Trophoblast cell (in vitro differentiated cells and primary cell): ENCODE measurements at regions not wholly inside any gene's neighbourhood (a gene's known extent, or its start where the extent isn't known, plus 50 kb on each side); places are given as distances from the start of the nearest gene placed in this dataset.
"Not testable (repeated sequence)": the region's sequence is repeated elsewhere in the genome, so short reads cannot be mapped to it uniquely, and the experiment has no call there.

ENCODE experiments used
- DNase-seq, 2 donors: peaks; one replicate each; pipeline ENCODE4 v3.0.0-alpha.2; 2016
- H2AFZ ChIP-seq: 2 replicates; pipeline ENCODE4 v1.6.1; 2013; ENCODE audit warnings: low read length, moderate library complexity, mild to moderate bottlenecking; ENCODE audit not compliant: insufficient read depth, poor library complexity
- H2AK5ac ChIP-seq: 2 replicates; pipeline ENCODE4 v1.6.1; 2013; ENCODE audit warnings: mild to moderate bottlenecking, low read length
- H2BK120ac ChIP-seq: 2 replicates; pipeline ENCODE4 v1.6.1; 2013; ENCODE audit warnings: low read length, mild to moderate bottlenecking, moderate library complexity; ENCODE audit not compliant: insufficient read depth, poor library complexity
- H2BK12ac ChIP-seq: 2 replicates; pipeline ENCODE4 v1.6.1; 2013; ENCODE audit warnings: mild to moderate bottlenecking, low read length, moderate library complexity
- H2BK5ac ChIP-seq: 2 replicates; pipeline ENCODE4 v1.6.1; 2013; ENCODE audit warnings: low read length, low read depth, moderate library complexity, mild to moderate bottlenecking; ENCODE audit not compliant: poor library complexity
- H3K14ac ChIP-seq: 2 replicates; pipeline ENCODE4 v1.6.1; 2013; ENCODE audit warnings: mild to moderate bottlenecking, low read length
- H3K18ac ChIP-seq: 2 replicates; pipeline ENCODE4 v1.6.1; 2013; ENCODE audit warnings: mild to moderate bottlenecking, low read length
- H3K23ac ChIP-seq: 2 replicates; pipeline ENCODE4 v1.6.1; 2013; ENCODE audit warnings: low read length
- H3K27ac ChIP-seq: 2 replicates; pipeline ENCODE4 v1.5.1; 2013; ENCODE audit warnings: low read depth, mild to moderate bottlenecking, inconsistent platforms, low read length, moderate library complexity
- H3K27me3 ChIP-seq: 2 replicates; pipeline ENCODE4 v1.6.1; 2013; ENCODE audit warnings: inconsistent platforms, mild to moderate bottlenecking, low read length, moderate library complexity; ENCODE audit not compliant: insufficient read depth
- H3K36me3 ChIP-seq, 2 experiments: 1 replicate in 1 of 2; 2 replicates in 1 of 2; pipeline ENCODE4 v1.6.1; 2013; ENCODE audit warnings: low read length in 2 of 2, mild to moderate bottlenecking in 2 of 2, moderate library complexity in 1 of 2; ENCODE audit not compliant: insufficient read depth in 2 of 2, control insufficient read depth in 1 of 2
- H3K4ac ChIP-seq: 2 replicates; pipeline ENCODE4 v1.6.1; 2013; ENCODE audit warnings: low read depth, mild to moderate bottlenecking, low read length, moderate library complexity
- H3K4me1 ChIP-seq, 2 experiments: 1 replicate in 1 of 2; 2 replicates in 1 of 2; pipeline ENCODE4 v1.6.1; 2013; ENCODE audit warnings: low read length in 2 of 2, mild to moderate bottlenecking in 2 of 2, moderate library complexity in 1 of 2; ENCODE audit not compliant: insufficient read depth in 2 of 2, control insufficient read depth in 1 of 2
- H3K4me2 ChIP-seq: 2 replicates; pipeline ENCODE4 v1.6.1; 2013; ENCODE audit warnings: inconsistent platforms, mild to moderate bottlenecking, low read length, moderate library complexity
- H3K4me3 ChIP-seq: 2 replicates; pipeline ENCODE4 v1.5.1; 2013; ENCODE audit warnings: mild to moderate bottlenecking, low read depth, low read length, inconsistent platforms
- H3K79me1 ChIP-seq: one replicate; pipeline ENCODE4 v1.6.1; 2013; ENCODE audit warnings: low read length
- H3K79me2 ChIP-seq: 2 replicates; pipeline ENCODE4 v1.6.1; 2013; ENCODE audit warnings: low read length, mild to moderate bottlenecking; ENCODE audit not compliant: control insufficient read depth, insufficient read depth, poor library complexity
- H3K9ac ChIP-seq: 2 replicates; pipeline ENCODE4 v1.6.1; 2013; ENCODE audit warnings: mild to moderate bottlenecking, low read length
- H3K9me3 ChIP-seq: 2 replicates; pipeline ENCODE4 v1.6.1; 2013; ENCODE audit warnings: low read depth, mild to moderate bottlenecking, control low read depth, inconsistent platforms, low read length; ENCODE audit not compliant: insufficient read depth
- H4K12ac ChIP-seq: 2 replicates; pipeline ENCODE4 v1.6.1; 2013; ENCODE audit warnings: low read depth, mild to moderate bottlenecking, low read length, moderate library complexity
- H4K8ac ChIP-seq: 2 replicates; pipeline ENCODE4 v1.6.1; 2013; ENCODE audit warnings: low read depth, mild to moderate bottlenecking, low read length, moderate library complexity
- H4K91ac ChIP-seq: one replicate; pipeline ENCODE4 v1.6.1; 2013; ENCODE audit warnings: low read depth, mild to moderate bottlenecking, low read length, moderate library complexity
- WGBS: extraction: QIAGEN DNeasy Blood & Tissue Kit; methylation state at CpG from one replicate; pipeline ENCODE4 v1.1.7; 2013; ENCODE audit warnings: missing lambda C conversion rate; ENCODE audit not compliant: insufficient read length, insufficient coverage; ENCODE audit errors: extremely low coverage; 5-methylcytosine and 5-hydroxymethylcytosine counted together

DNA sequence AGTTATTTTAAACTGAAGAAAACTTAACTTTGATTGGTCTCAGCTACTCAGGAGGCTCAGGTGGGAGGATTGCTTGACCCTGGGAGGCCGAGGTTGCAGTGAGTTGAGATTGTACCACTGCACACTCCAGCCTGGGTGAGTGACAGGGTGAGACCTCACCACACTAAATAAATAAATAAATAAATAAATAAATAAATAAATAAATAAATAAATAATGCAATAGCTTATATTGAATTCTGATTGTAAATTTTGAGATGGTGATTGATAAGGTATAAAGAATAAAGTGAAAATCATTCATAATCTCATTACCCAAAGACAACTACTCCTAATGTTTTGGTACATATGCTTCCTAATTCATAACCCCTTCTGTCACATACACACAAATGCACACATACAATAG, 58.1 kb downstream of the TUBA3C start:
- WGBS = no CpG with 5 or more reads among the region's 1 CpG
- no peak overlapping the region for H2AK5ac ChIP-seq
- H3K14ac ChIP-seq = no peak overlapping the region
- no peaks in the 10 kb centered on the region for H3K4me1 ChIP-seq
- H3K18ac ChIP-seq = no peak overlapping the region
- no peak overlapping the region for H4K8ac ChIP-seq
- H3K23ac ChIP-seq = no peak overlapping the region
- no peak overlapping the region for H3K4me3 ChIP-seq
- H3K79me1 ChIP-seq = no peaks in the 10 kb centered on the region
- no peak overlapping the region for H3K4me2 ChIP-seq
- no peaks in the 10 kb centered on the region for H3K36me3 ChIP-seq
- no peak overlapping the region for H2BK12ac ChIP-seq
- H2BK120ac ChIP-seq = no peak overlapping the region
- H2BK5ac ChIP-seq = no peak overlapping the region
- H3K4ac ChIP-seq = no peak overlapping the region
- no peak overlapping the region for H4K91ac ChIP-seq
- no peak overlapping the region for H2AFZ ChIP-seq
- peaks cover 6% of the 10 kb centered on the region for H3K9me3 ChIP-seq
- DNase-seq = no peak
- no peak overlapping the region for H3K9ac ChIP-seq
- H3K27me3 ChIP-seq = no peaks in the 10 kb centered on the region
- H3K79me2 ChIP-seq = no peaks in the 10 kb centered on the region
- H3K27ac ChIP-seq = no peak overlapping the region
- no peak overlapping the region for H4K12ac ChIP-seq

DNA sequence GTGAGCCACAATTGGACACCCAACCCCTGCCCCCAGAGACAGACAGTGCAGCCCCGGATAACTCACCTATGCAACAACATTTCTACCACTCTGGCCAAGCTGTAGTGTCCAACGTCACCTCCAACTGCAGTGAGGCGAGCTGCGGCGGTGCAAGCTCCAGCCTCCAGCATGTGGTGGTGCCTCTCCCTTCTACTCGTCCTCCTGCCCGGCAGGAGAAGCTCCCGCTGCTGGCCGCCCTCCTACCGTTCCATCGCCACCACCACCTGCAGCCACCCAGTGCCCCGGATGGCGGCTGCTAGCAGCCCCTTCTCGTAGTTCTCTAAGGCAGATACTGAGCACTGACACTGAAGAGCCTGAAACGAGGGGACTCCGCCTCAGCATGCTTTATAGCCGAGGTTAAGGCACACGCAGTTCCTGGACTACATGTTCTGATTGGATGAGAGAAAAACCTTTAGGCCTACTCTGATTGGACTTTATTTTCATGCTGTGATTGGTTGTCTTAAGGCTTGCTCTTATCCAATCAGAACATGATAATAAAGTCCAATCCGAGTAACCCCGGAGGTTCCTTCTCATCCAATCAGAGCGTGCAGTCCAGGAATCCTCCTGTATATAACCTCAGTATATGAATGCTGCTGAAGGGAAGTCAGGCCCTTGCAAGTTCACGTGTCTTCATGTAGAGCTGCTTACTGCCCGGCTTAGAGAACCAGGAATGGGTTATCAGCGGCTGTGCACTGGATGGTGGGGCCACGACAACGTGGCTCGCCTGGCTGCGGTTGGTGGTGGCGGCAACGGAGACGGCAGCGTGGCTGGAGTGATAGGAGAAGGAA, 63.5 kb downstream of the TUBA3C start:
- H3K27ac ChIP-seq = no peak overlapping the region

DNA sequence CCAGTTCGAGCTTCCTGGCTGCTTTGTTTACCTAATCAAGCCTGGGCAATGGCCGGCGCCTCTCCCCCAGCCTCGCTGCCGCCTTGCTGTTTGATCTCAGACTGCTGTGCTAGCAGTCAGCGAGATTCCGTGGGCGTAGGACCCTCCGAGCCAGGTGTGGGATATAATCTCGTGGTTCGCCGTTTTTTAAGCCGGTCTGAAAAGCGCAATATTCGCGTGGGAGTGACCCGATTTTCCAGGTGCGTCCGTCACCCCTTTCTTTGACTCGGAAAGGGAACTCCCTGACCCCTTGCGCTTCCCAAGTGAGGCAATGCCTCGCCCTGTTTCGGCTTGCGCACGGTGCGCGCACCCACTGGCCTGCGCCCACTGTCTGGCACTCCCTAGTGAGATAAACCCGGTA, 72.4 kb downstream of the TUBA3C start:
- not testable (repeated sequence) for H3K4me1 ChIP-seq, H3K79me1 ChIP-seq, H4K8ac ChIP-seq, H2AFZ ChIP-seq, H3K14ac ChIP-seq, H3K4ac ChIP-seq, H3K27me3 ChIP-seq, H3K4me2 ChIP-seq, H3K9ac ChIP-seq, H3K79me2 ChIP-seq, H3K18ac ChIP-seq, H4K91ac ChIP-seq, H2BK12ac ChIP-seq, H3K27ac ChIP-seq, DNase-seq, H2BK120ac ChIP-seq, H3K36me3 ChIP-seq, H3K23ac ChIP-seq, H4K12ac ChIP-seq, H2AK5ac ChIP-seq, H3K4me3 ChIP-seq, H2BK5ac ChIP-seq
- no CpG with 5 or more reads among the region's 29 CpGs for WGBS
- peaks cover 12% of the 10 kb centered on the region for H3K9me3 ChIP-seq

More for the DNA sequence above, 63.5 kb downstream of the TUBA3C start:
- H3K79me2 ChIP-seq = no peaks in the 10 kb centered on the region
- no CpG with 5 or more reads among the region's 32 CpGs for WGBS
- H3K36me3 ChIP-seq = no peaks in the 10 kb centered on the region
- no peak overlapping the region for H4K91ac ChIP-seq
- H3K4me3 ChIP-seq = no peak overlapping the region
- no peak overlapping the region for H3K14ac ChIP-seq
- no peak for DNase-seq
- no peak overlapping the region for H2BK5ac ChIP-seq
- H2BK12ac ChIP-seq = no peak overlapping the region
- no peak overlapping the region for H3K9ac ChIP-seq
- no peak overlapping the region for H4K8ac ChIP-seq
- H3K4ac ChIP-seq = no peak overlapping the region
- no peak overlapping the region for H3K4me2 ChIP-seq
- no peaks in the 10 kb centered on the region for H3K27me3 ChIP-seq
- peaks cover 35% of the 10 kb centered on the region for H3K9me3 ChIP-seq
- no peaks in the 10 kb centered on the region for H3K4me1 ChIP-seq
- no peaks in the 10 kb centered on the region for H3K79me1 ChIP-seq
- no peak overlapping the region for H2AK5ac ChIP-seq
- no peak overlapping the region for H3K23ac ChIP-seq
- H4K12ac ChIP-seq = no peak overlapping the region
- H2AFZ ChIP-seq = no peak overlapping the region
- no peak overlapping the region for H3K18ac ChIP-seq
- H2BK120ac ChIP-seq = no peak overlapping the region

DNA sequence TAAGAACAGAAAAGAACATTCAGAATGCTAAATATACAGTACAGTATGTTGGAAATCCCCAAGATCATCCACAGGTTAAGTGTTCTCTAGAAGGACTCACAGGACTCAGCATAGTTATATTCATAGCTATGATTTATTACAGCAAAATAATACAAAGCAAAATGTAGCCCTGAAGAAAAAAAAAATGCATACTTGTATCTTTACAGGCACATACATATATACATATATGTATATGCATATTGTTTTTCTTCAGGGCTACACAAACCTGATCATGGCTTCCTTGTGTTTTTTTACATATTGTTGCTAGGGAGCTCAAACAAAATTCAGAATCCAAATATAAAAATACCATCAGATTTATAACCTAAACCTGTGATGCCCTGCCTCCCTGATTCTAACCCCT, 78.5 kb downstream of the TUBA3C start:
- Histone ChIP-seq H3K36me3 (no peaks in the 10 kb centered on the region), H4K91ac (no peak overlapping the region), H4K12ac (no peak overlapping the region), H3K18ac (no peak overlapping the region), H2BK120ac (no peak overlapping the region), H3K4me1 (no peaks in the 10 kb centered on the region), H3K4ac (no peak overlapping the region), H2AFZ (no peak overlapping the region), H3K4me2 (no peak overlapping the region), H2BK12ac (no peak overlapping the region), H3K9ac (no peak overlapping the region), H2AK5ac (no peak overlapping the region), H3K14ac (no peak overlapping the region), H3K9me3 (peaks cover 4% of the 10 kb centered on the region), H3K79me1 (no peaks in the 10 kb centered on the region), H3K27ac (no peak overlapping the region), H4K8ac (no peak overlapping the region), H3K4me3 (no peak overlapping the region), H2BK5ac (no peak overlapping the region), H3K27me3 (no peaks in the 10 kb centered on the region), H3K23ac (no peak overlapping the region), H3K79me2 (no peaks in the 10 kb centered on the region)
- no peak for DNase-seq
